PFSK-1 (cell line): ENCODE measurements at regions not wholly inside any gene's neighbourhood (a gene's known extent, or its start where the extent isn't known, plus 50 kb on each side); places are given as distances from the start of the nearest gene placed in this dataset.

ENCODE experiments used
- FOXP2 ChIP-seq: optimal IDR thresholded peaks from 2 replicates; pipeline ENCODE3; 2011; ENCODE audit warnings: borderline replicate concordance, control low read depth, inconsistent platforms; ENCODE audit not compliant: insufficient read depth; ENCODE audit errors: extremely low read length, extremely low read depth
- POLR2AphosphoS5 ChIP-seq: IDR thresholded peaks from 2 replicates; pipeline ENCODE4 v1.6.1; 2012; ENCODE audit warnings: low read depth, mild to moderate bottlenecking, control low read depth, low read length, moderate library complexity
- REST ChIP-seq, 2 experiments: IDR thresholded peaks; 2 replicates each; pipeline versions ENCODE4 v1.6.1 to v1.8.0; 2011 to 2012; ENCODE audit warnings: low read depth in 2 of 2, low read length in 2 of 2, control low read depth in 1 of 2, inconsistent platforms in 1 of 2, mild to moderate bottlenecking in 1 of 2, moderate library complexity in 1 of 2; ENCODE audit not compliant: insufficient read depth in 1 of 2
- SIN3A ChIP-seq: IDR thresholded peaks from 2 replicates; pipeline ENCODE4 v1.6.1; 2012; ENCODE audit warnings: mild to moderate bottlenecking, low read length, moderate library complexity, borderline replicate concordance; ENCODE audit not compliant: insufficient read depth
- TAF1 ChIP-seq: IDR thresholded peaks from 2 replicates; pipeline ENCODE4 v1.6.1; 2012; ENCODE audit warnings: low read length, control low read depth, borderline replicate concordance; ENCODE audit not compliant: insufficient read depth

- TF ChIP-seq REST (IDR thresholded peaks at IDR 0.05; ENCODE audit: insufficient read depth in 1 of 2, low read depth in 2 of 2, low read length in 2 of 2): no peak
- TF ChIP-seq SIN3A: no peak
- TF ChIP-seq POLR2AphosphoS5: no peak
- TF ChIP-seq FOXP2: no peak
- no peak for TF ChIP-seq TAF1
Measured at GRCh38 chr6:88558981-88559380, 392.8 kb upstream of the CNR1 start.

GRCh38 chr6:88556663-88557062, 390.5 kb upstream of the CNR1 start:
- TF ChIP-seq POLR2AphosphoS5: no peak
- TF ChIP-seq SIN3A: no peak
- TF ChIP-seq REST (IDR thresholded peaks at IDR 0.05; ENCODE audit: insufficient read depth in 1 of 2, low read depth in 2 of 2, low read length in 2 of 2): no peak
- no peak for TF ChIP-seq TAF1
- no peak for TF ChIP-seq FOXP2

- no peak for TF ChIP-seq TAF1
- TF ChIP-seq REST (IDR thresholded peaks at IDR 0.05; ENCODE audit: insufficient read depth in 1 of 2, low read depth in 2 of 2, low read length in 2 of 2): no peak
Measured at GRCh38 chr6:88548891-88549505, 382.9 kb upstream of the CNR1 start.

- no peak for TF ChIP-seq POLR2AphosphoS5
- TF ChIP-seq FOXP2: no peak
- no peak for TF ChIP-seq REST (IDR thresholded peaks at IDR 0.05; ENCODE audit: insufficient read depth in 1 of 2, low read depth in 2 of 2, low read length in 2 of 2)
- TF ChIP-seq SIN3A: no peak
- no peak for TF ChIP-seq TAF1
Measured at GRCh38 chr6:88547768-88548167, 381.6 kb upstream of the CNR1 start.

GRCh38 chr6:88545991-88546390, 379.8 kb upstream of the CNR1 start:
- TF ChIP-seq REST (IDR thresholded peaks at IDR 0.05; ENCODE audit: insufficient read depth in 1 of 2, low read depth in 2 of 2, low read length in 2 of 2): no peak
- no peak for TF ChIP-seq FOXP2
- TF ChIP-seq POLR2AphosphoS5: no peak
- no peak for TF ChIP-seq SIN3A
- TF ChIP-seq TAF1: no peak
